K562 (cell line): ENCODE measurements at regions not wholly inside any gene's neighbourhood (a gene's known extent, or its start where the extent isn't known, plus 50 kb on each side); places are given as distances from the start of the nearest gene placed in this dataset.

ENCODE experiments used
- ATAC-seq: fragments of 200-7000 bp; cut with Tn5 transposase; 3 replicates; pipeline ENCODE4 v1.9.1; 2020; ENCODE audit warnings: moderate library complexity
- BruUV-seq: library from RNA; stranded (reverse); fragments of 400-500 nt; replicated peaks from 2 replicates; lab custom pipeline; 2021; lab: Mats Ljungman, UMichigan
- CTCF ChIA-PET: fragments of 300-600 bp; formaldehyde crosslinking; extraction: SDS; loops from one replicate; lab custom pipeline; 2021; ENCODE audit warnings: low intra/inter-chr PET ratio; lab: Yijun Ruan, JAX
- POLR2A ChIA-PET: fragments of 300-600, 350-650 bp; sonication (Branson Sonifier 250); formaldehyde crosslinking; extraction: SDS; loops from one replicate; lab custom pipeline; 2021; ENCODE audit warnings: antibody characterized with exemption, inconsistent platforms; lab: Yijun Ruan, JAX
- DNase-seq, 4 experiments: peaks; one replicate each; pipeline versions ENCODE4 v3.0.0 to v3.0.0-alpha.2; 2011 to 2018; ENCODE audit warnings: low spot score in 3 of 4, mixed read lengths in 3 of 4; ENCODE audit errors: extremely low read depth in 1 of 4
- FAIRE-seq: peaks from 2 replicates; lab custom pipeline; 2011; peaks lifted over from hg19 to GRCh38; lab: Jason Lieb, UNC
- H2AFZ ChIP-seq: 2 replicates; pipeline ENCODE4 v1.6.0; 2011; ENCODE audit warnings: low read depth, low read length, control low read depth, inconsistent platforms
- H3K27ac ChIP-seq: fragments of 200-600 bp; 3 replicates; pipeline ENCODE4 v1.8.0; 2011; ENCODE audit warnings: low read depth, mild to moderate bottlenecking, control low read depth, inconsistent platforms, low read length, moderate library complexity, mixed read lengths; ENCODE audit errors: extremely low read depth
- H3K27me3 ChIP-seq, 2 experiments: fragments of 300-600 bp in 1 of 2; 2 replicates in 1 of 2; 3 replicates in 1 of 2; pipeline versions ENCODE4 v1.6.0 to v1.8.0; 2011; ENCODE audit warnings: inconsistent platforms in 2 of 2, low read length in 2 of 2, mild to moderate bottlenecking in 1 of 2, mixed read lengths in 1 of 2, moderate library complexity in 1 of 2; ENCODE audit not compliant: control insufficient read depth in 2 of 2, insufficient read depth in 2 of 2
- H3K36me3 ChIP-seq: fragments of 300-600 bp; 3 replicates; pipeline ENCODE4 v1.8.0; 2011; ENCODE audit warnings: mild to moderate bottlenecking, low read length, inconsistent platforms; ENCODE audit not compliant: control insufficient read depth, insufficient read depth
- H3K4me1 ChIP-seq, 2 experiments: fragments of 200-600 bp in 1 of 2; replicated peaks in 1 of 2; 2 replicates in 1 of 2; 3 replicates in 1 of 2; pipeline versions ENCODE4 v1.5.1 to v1.8.0; 2011; ENCODE audit warnings: inconsistent platforms in 2 of 2, low read length in 2 of 2, mild to moderate bottlenecking in 1 of 2, mixed read lengths in 1 of 2, moderate library complexity in 1 of 2; ENCODE audit not compliant: control insufficient read depth in 2 of 2, insufficient read depth in 2 of 2
- H3K4me2 ChIP-seq: 2 replicates; pipeline ENCODE4 v1.6.1; 2011; ENCODE audit warnings: low read length, control low read depth, inconsistent platforms, mixed read lengths; ENCODE audit not compliant: insufficient read depth
- H3K4me3 ChIP-seq: fragments of 200-600 bp; sonication (generic), shearing (Covaris generic); 2 replicates; pipeline ENCODE4 v1.5.1; 2016; ENCODE audit warnings: control low read depth, inconsistent platforms
- H3K79me2 ChIP-seq: fragments of 200-600 bp; 3 replicates; pipeline ENCODE4 v1.8.0; 2011; ENCODE audit warnings: low read length, inconsistent platforms; ENCODE audit not compliant: control insufficient read depth, insufficient read depth
- H3K9ac ChIP-seq, 2 experiments: 2 replicates each; pipeline versions ENCODE4 v1.6.0 to v1.6.1; 2011; ENCODE audit warnings: low read depth in 2 of 2, low read length in 2 of 2, control low read depth in 1 of 2, inconsistent platforms in 1 of 2, mild to moderate bottlenecking in 1 of 2, mixed read lengths in 1 of 2; ENCODE audit not compliant: insufficient read depth in 1 of 2
- H3K9me1 ChIP-seq: one replicate; pipeline ENCODE4 v1.6.0; 2011; ENCODE audit warnings: inconsistent platforms, mild to moderate bottlenecking, low read length, moderate library complexity; ENCODE audit not compliant: control insufficient read depth, insufficient read depth
- H3K9me3 ChIP-seq: replicated peaks from 2 replicates; pipeline ENCODE4 v1.5.1; 2011; ENCODE audit warnings: low read depth, low read length, inconsistent platforms; ENCODE audit not compliant: control insufficient read depth, insufficient read depth
- H4K20me1 ChIP-seq: replicated peaks from 2 replicates; pipeline ENCODE4 v1.6.1; 2011; ENCODE audit warnings: low read length, inconsistent platforms, mixed read lengths; ENCODE audit not compliant: control insufficient read depth, insufficient read depth
- ELF4 ChIP-seq: fragments of 450-650 bp; formaldehyde crosslinking; IDR thresholded peaks from 2 replicates; pipeline ENCODE4 v1.4.0; 2022; ENCODE audit warnings: missing genetic modification characterization
- FOSL1 ChIP-seq: fragments of 200-800 bp; sonication (Bioruptor generic); conservative IDR thresholded peaks from 2 replicates; pipeline ENCODE4 v1.6.1; 2016; ENCODE audit warnings: missing genetic modification characterization, missing compliant biosample characterization
- IRF9 ChIP-seq: fragments of 450-650 bp; IDR thresholded peaks from 2 replicates; pipeline ENCODE4 v1.6.1; 2016; ENCODE audit warnings: missing biosample characterization, missing genetic modification characterization
- MITF ChIP-seq: IDR thresholded peaks from 2 replicates; pipeline ENCODE4 v1.6.1; 2014; ENCODE audit warnings: antibody characterized with exemption
- NBN ChIP-seq: fragments of 450-650 bp; IDR thresholded peaks from 2 replicates; pipeline ENCODE4 v1.6.1; 2016; ENCODE audit warnings: low read depth, mild to moderate bottlenecking
- ZBTB7A ChIP-seq: IDR thresholded peaks from 2 replicates; pipeline ENCODE4 v1.6.1; 2011; ENCODE audit warnings: low read depth, mild to moderate bottlenecking, low read length, moderate library complexity, borderline replicate concordance; ENCODE audit not compliant: control insufficient read depth
- ZNF217 ChIP-seq: sonication (generic); formaldehyde crosslinking; IDR thresholded peaks from 2 replicates; pipeline ENCODE4 v1.8.0; 2022; ENCODE audit warnings: mild to moderate bottlenecking, missing genetic modification reagents
- ZNF407 ChIP-seq: fragments of 450-650 bp; IDR thresholded peaks from 2 replicates; pipeline ENCODE4 v1.6.1; 2016; ENCODE audit warnings: low read depth
- WGBS: fragments of 100-300 bp; shearing (Covaris generic); methylation state at CpG from one replicate; pipeline ENCODE4 v1.1.6; 2016; ENCODE audit warnings: low coverage, mixed read lengths; ENCODE audit not compliant: insufficient coverage; ENCODE audit errors: missing lambda C conversion rate; 5-methylcytosine and 5-hydroxymethylcytosine counted together
- in situ Hi-C: fragments of 300-500 bp; cut with MboI; formaldehyde crosslinking; loops from 4 replicates; pipeline ENCODE4 v1.15.0; 2018; ENCODE audit warnings: inconsistent platforms, mixed read lengths
- intact Hi-C: fragments of 100-400 bp; cut with micrococcal nuclease; formaldehyde crosslinking; loops from 2 replicates; pipeline ENCODE4 v1.14.2; 2022

DNA sequence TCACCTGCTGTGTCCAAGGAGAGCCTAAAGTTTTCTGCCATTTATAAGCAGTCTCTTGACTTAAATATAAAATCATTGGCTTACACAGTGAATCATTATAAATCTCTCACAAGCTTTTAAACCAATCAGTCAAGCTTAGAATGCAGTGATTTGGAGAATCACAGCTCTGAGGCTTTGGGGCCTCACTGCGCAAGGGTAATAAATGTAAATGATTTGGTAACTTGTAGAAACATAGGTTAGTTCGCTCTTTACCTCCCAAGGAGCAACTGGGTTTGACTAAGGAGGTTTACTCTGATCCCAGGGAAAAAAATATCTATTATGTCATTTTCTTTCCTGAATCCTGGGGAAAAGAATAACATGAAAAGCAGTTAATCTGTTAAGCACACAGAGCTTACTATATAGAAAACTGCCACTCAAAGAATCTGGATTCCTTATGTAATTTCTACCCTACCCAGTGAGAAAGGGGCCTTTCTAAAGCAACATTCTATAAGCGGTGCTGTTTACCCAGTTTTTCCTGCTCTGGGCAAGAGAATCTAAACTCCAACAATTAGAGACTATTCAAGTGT is 128.2 kb downstream of the MZT1 start (continued):
- TF ChIP-seq IRF9 (tag) = no peak
- TF ChIP-seq FOSL1 (tag) = no peak
- no peak for TF ChIP-seq ZNF217 (CRISPR knock-in tag)
- TF ChIP-seq NBN = no peak
- no peak for TF ChIP-seq ZBTB7A
- no peak for TF ChIP-seq ELF4 (CRISPR knock-in tag)

- Histone ChIP-seq H3K79me2 (no peaks in the 10 kb centered on the region), H3K27ac (no peak overlapping the region), H3K9me3 (no peaks in the 10 kb centered on the region), H2AFZ (no peak overlapping the region), H3K4me2 (no peak overlapping the region), H3K27me3 (no peaks in the 10 kb centered on the region), H3K4me3 (no peak overlapping the region), H4K20me1 (no peaks in the 10 kb centered on the region), H3K9me1 (no peaks in the 10 kb centered on the region), H3K4me1 (no peaks in the 10 kb centered on the region), H3K9ac (no peak overlapping the region), H3K36me3 (no peaks in the 10 kb centered on the region)
- DNase-seq (no peak), ATAC-seq (no peak), FAIRE-seq (no peak)
- BruUV-seq = no TSS peak
- TF ChIP-seq ZNF407 (no peak), MITF (no peak)
- ChIA-PET POLR2A (no interaction called here), CTCF (no interaction called here)
- intact Hi-C loops = no loop called here
- in situ Hi-C loops = no loop called here
- WGBS = 9% methylated on average over 1 of the region's 1 CpG
Measured at GRCh38 chr13:72590091-72590740, 137.2 kb downstream of the MZT1 start.
